ENCODE measurements at regions not wholly inside any gene's neighbourhood (a gene's known extent, or its start where the extent isn't known, plus 50 kb on each side); places are given as distances from the start of the nearest gene placed in this dataset.

DNA sequence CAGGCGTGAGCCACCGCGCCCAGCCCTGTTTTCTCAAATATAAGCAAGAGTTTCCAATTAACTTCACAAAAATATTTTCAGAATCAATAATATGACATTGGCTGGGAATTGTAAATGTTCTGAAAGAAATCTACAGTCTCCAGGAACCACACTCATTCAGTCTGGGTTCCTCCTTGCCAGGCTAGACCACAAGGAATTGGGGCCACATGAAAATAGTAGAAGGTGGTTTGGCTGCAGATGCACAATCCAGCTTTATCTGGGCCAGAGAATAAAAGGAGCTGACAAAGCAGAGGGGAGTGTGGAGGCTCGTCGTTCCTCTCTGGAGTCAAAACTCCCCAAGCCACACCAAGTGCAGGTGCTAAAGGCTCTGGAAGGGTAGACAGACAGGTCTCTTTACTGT, 92.0 kb upstream of the OSMR start:
- ChIA-PET POLR2A (no interaction called here), CTCF (interaction anchor here (1.2 to 1.7 kb wide), 4 partner anchors 9 to 55 kb away, joined by 3 to 5 read pairs (median 4); no protein-coding TSS in a partner anchor)
- Histone ChIP-seq H3K36me3 (ENCODE audit: control insufficient read depth, insufficient read depth, low read length) (no peaks in the 10 kb centered on the region), H3K27me3 (ENCODE audit: control insufficient read depth, insufficient read depth, low read length) (no peaks in the 10 kb centered on the region; the same call in 1 of the 2 replicates), H3K4me3 (ENCODE audit: low read depth, low read length) (no peak overlapping the region)
- TF ChIP-seq, protein P1, sequence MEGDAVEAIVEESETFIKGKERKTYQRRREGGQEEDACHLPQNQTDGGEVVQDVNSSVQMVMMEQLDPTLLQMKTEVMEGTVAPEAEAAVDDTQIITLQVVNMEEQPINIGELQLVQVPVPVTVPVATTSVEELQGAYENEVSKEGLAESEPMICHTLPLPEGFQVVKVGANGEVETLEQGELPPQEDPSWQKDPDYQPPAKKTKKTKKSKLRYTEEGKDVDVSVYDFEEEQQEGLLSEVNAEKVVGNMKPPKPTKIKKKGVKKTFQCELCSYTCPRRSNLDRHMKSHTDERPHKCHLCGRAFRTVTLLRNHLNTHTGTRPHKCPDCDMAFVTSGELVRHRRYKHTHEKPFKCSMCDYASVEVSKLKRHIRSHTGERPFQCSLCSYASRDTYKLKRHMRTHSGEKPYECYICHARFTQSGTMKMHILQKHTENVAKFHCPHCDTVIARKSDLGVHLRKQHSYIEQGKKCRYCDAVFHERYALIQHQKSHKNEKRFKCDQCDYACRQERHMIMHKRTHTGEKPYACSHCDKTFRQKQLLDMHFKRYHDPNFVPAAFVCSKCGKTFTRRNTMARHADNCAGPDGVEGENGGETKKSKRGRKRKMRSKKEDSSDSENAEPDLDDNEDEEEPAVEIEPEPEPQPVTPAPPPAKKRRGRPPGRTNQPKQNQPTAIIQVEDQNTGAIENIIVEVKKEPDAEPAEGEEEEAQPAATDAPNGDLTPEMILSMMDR (IDR thresholded peaks at IDR 0.05; ENCODE audit: insufficient read depth, low read depth, low read length) = no peak
- no peak for DNase-seq (ENCODE audit: low read depth)

DNA sequence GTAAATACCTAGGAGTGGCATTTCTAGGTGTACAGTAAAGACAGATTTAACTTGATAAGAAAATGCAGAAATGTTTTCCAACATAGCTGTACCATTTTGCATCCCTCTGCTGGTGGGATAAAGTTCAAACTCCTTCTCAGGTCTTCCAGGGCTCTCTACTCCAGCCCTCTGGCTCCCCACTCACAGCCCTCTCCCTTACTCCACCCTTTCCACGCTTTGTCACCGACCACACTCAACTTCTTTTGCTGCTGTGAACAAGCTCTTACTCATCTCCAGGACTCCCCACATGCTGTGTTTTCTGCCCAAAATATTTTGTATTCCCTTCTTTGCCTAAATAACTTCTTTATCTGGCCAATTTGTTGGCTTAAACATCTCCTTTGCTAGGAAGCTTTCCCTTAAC, 90.6 kb upstream of the OSMR start:
- Histone ChIP-seq H3K4me3 (ENCODE audit: low read depth, low read length) (no peak overlapping the region), H3K27me3 (ENCODE audit: control insufficient read depth, insufficient read depth, low read length) (no peaks in the 10 kb centered on the region; the same call in 1 of the 2 replicates), H3K36me3 (ENCODE audit: control insufficient read depth, insufficient read depth, low read length) (no peaks in the 10 kb centered on the region)
- no peak for DNase-seq (ENCODE audit: low read depth)
- TF ChIP-seq, protein P1 (IDR thresholded peaks at IDR 0.05; ENCODE audit: insufficient read depth, low read depth, low read length) = no peak
- ChIA-PET POLR2A (interaction anchor here (0.5 kb wide), 1 partner anchor 43 kb away, joined by 3 read pairs; no protein-coding TSS in a partner anchor), CTCF (interaction anchor here (1.0 to 1.7 kb wide), 5 partner anchors 9 to 310 kb away, joined by 4 to 5 read pairs (median 4); no protein-coding TSS in a partner anchor)

DNA sequence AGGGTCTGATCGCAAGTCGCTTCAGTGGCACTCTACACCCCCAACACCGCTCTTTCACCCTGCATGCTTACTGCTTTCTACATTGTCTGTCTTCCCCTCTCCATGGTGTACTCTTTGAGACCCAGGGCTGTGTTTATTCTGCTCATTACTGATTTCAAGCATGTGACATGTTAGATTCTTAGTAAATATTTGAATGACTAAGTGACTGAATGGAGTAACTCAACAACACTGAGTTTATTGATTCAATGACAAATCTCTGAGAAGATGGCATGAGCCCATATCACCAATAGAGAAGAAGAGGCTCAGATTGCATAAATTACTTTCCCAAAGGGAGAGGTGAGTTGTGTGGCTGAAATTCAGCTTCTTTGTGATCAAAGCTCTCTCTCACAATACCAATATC, 89.7 kb upstream of the OSMR start:
- ChIA-PET POLR2A (no interaction called here), CTCF (no interaction called here)
- no peak overlapping the region for H3K4me3 ChIP-seq (ENCODE audit: low read depth, low read length)
- TF ChIP-seq, protein P1 (IDR thresholded peaks at IDR 0.05; ENCODE audit: insufficient read depth, low read depth, low read length) = no peak
- H3K36me3 ChIP-seq (ENCODE audit: control insufficient read depth, insufficient read depth, low read length) = no peaks in the 10 kb centered on the region
- no peaks in the 10 kb centered on the region; the same call in 1 of the 2 replicates for H3K27me3 ChIP-seq (ENCODE audit: control insufficient read depth, insufficient read depth, low read length)
- DNase-seq (ENCODE audit: low read depth) = no peak

DNA sequence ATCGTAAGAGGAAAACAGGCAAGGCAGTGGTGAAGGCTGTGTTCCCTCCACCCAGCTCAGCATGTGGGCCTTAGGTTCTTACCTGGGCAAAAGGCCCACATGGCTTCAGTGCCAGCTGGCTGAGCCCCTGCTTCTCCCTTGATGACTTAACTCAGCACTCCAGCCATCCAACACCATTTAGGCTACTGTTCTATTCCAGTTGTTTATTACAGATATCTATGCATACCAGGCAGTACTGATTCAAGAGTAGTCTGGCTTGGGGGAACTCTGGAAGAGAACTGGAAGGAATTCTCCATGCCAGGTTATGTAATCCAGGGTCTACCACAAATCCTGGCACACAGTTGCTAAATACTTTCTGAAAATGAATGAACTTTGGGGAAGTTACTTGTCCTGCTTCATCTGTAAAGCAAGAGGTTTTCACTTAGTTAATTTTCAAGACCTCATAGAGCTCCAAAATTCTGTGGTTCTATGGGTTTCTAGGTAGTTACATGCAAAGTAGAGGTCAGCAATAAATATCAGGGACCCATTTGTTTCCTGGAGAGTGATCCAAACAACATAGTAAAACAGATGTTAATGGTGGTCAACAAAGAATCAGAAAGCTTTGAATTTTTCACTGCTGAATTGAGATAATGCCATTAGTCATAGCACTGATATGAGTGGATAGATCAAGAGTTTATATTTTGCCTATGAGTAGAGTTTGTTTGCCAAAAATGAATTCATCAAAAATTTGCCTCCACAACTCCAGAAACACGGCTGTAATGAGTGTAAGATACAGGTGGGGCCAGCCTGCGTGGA, 88.2 kb upstream of the OSMR start:
- TF ChIP-seq, protein P1 (IDR thresholded peaks at IDR 0.05; ENCODE audit: insufficient read depth, low read depth, low read length) = no peak
- Histone ChIP-seq H3K4me3 (ENCODE audit: low read depth, low read length) (no peak overlapping the region), H3K36me3 (ENCODE audit: control insufficient read depth, insufficient read depth, low read length) (no peaks in the 10 kb centered on the region), H3K27me3 (ENCODE audit: control insufficient read depth, insufficient read depth, low read length) (no peaks in the 10 kb centered on the region; the same call in 1 of the 2 replicates)
- ChIA-PET POLR2A (interaction anchor here (0.6 kb wide), 1 partner anchor 280 kb away, joined by 4 read pairs; no protein-coding TSS in a partner anchor), CTCF (interaction anchor here (1.5 kb wide), 1 partner anchor 26 kb away, joined by 3 read pairs; no protein-coding TSS in a partner anchor)
- no peak for DNase-seq (ENCODE audit: low read depth)

DNA sequence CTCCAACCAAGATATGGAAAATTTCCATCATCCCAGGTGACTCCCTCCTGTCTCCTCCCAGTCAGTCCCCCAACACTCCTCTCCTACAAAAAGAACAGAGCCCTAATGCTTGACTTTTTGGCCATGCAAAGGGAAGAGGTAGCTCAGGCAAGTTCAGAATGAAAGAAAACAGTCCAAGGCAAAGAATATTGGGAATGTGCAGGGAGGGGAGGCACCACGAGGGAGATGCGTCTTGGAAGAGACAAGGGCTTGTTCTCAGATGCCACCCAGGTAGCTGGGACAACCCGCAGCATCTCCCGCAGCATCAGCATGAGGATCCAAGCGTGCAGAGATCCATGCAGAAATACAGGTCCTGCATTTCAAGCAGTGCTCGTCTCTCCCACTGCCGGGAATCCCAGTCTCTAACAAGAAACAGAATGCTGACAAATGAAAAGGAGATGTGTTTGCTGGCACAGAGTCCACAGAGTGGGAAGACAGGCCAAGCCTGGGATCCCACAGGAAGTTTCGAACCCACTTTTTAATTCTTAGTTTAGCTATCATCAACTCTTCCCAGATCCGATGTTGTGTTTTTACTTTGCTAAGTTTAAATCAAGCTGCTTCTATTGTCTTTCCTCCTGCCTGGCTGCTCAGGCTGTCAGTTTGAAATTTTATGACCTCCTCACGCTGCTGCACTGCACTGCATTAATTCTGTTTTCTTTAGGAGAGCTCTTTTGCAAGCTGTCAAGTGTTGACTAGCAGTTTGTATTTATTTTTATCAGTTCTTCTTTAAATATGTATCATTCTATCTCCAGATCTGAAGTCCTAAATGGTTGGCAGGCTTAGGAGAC, 86.8 kb upstream of the OSMR start:
- Histone ChIP-seq H3K27me3 (ENCODE audit: control insufficient read depth, insufficient read depth, low read length) (no peaks in the 10 kb centered on the region; the same call in 1 of the 2 replicates), H3K4me3 (ENCODE audit: low read depth, low read length) (no peak overlapping the region), H3K36me3 (ENCODE audit: control insufficient read depth, insufficient read depth, low read length) (no peaks in the 10 kb centered on the region)
- ChIA-PET CTCF (interaction anchor here (1.5 kb wide), 1 partner anchor 24 kb away, joined by 3 read pairs; no protein-coding TSS in a partner anchor), POLR2A (interaction anchor here (0.6 kb wide), 1 partner anchor 14 kb away, joined by 3 read pairs; no protein-coding TSS in a partner anchor)
- TF ChIP-seq, protein P1 (IDR thresholded peaks at IDR 0.05; ENCODE audit: insufficient read depth, low read depth, low read length) = no peak
- no peak for DNase-seq (ENCODE audit: low read depth)

Measured in BJ (cell line).